ENCODE measurements at regions not wholly inside any gene's neighbourhood (a gene's known extent, or its start where the extent isn't known, plus 50 kb on each side); places are given as distances from the start of the nearest gene placed in this dataset.

DNA sequence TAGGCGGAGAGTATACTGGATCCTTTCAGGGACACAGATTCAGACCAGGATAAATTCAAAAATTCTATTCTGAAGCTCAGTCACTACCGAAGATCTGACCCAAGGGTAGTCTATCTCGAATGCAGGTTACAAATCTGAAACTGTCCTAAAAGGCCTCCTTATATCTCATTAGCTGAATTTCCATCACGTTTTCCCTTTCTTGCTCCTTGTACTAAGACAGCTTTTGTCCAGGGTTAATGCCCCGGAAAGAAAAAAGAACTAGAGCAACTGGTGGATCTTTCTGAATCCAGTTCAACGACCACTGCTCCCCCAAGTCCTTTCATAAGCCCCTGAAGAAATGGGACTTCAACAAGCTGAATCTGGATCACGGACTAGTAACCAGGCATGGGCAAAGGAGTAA, 97.5 kb upstream of the CCDC85A start (continued):
- TF ChIP-seq, protein P1, sequence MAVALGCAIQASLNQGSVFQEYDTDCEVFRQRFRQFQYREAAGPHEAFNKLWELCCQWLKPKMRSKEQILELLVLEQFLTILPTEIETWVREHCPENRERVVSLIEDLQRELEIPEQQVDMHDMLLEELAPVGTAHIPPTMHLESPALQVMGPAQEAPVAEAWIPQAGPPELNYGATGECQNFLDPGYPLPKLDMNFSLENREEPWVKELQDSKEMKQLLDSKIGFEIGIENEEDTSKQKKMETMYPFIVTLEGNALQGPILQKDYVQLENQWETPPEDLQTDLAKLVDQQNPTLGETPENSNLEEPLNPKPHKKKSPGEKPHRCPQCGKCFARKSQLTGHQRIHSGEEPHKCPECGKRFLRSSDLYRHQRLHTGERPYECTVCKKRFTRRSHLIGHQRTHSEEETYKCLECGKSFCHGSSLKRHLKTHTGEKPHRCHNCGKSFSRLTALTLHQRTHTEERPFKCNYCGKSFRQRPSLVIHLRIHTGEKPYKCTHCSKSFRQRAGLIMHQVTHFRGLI (tag by site-specific recombination; IDR thresholded peaks at IDR 0.05) = no peak
- TF ChIP-seq, protein P2, sequence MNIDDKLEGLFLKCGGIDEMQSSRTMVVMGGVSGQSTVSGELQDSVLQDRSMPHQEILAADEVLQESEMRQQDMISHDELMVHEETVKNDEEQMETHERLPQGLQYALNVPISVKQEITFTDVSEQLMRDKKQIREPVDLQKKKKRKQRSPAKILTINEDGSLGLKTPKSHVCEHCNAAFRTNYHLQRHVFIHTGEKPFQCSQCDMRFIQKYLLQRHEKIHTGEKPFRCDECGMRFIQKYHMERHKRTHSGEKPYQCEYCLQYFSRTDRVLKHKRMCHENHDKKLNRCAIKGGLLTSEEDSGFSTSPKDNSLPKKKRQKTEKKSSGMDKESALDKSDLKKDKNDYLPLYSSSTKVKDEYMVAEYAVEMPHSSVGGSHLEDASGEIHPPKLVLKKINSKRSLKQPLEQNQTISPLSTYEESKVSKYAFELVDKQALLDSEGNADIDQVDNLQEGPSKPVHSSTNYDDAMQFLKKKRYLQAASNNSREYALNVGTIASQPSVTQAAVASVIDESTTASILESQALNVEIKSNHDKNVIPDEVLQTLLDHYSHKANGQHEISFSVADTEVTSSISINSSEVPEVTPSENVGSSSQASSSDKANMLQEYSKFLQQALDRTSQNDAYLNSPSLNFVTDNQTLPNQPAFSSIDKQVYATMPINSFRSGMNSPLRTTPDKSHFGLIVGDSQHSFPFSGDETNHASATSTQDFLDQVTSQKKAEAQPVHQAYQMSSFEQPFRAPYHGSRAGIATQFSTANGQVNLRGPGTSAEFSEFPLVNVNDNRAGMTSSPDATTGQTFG (tag by site-specific recombination; IDR thresholded peaks at IDR 0.05; ENCODE audit: borderline replicate concordance) = no peak
- TF ChIP-seq SP3 (tag by site-specific recombination; IDR thresholded peaks at IDR 0.05) (no peak), ZNF121 (tag by site-specific recombination; IDR thresholded peaks at IDR 0.05) (no peak)

DNA sequence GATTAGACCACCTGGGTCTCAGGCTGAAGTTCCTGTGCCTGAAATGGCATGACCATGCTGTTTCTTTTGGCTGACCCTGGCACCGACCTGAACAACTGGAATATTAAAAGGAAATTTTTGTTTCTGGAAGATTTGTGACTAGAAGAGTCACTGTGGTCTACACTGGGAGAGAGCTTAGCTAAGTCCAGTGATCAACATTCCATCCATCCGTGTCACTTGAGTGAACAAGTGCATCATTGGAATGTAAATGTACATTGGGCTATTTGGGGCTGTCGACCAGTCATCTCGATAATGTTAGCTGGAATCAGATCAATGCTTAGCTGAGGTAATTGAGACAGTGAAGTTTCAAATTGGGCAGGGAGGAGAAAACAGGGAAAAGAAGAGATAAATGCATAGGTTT, 95.4 kb upstream of the CCDC85A start:
- POLR2A ChIA-PET = no interaction called here
- no peak overlapping the region for H3K4me3 ChIP-seq (ENCODE audit: low read depth, low read length)
- H3K27ac ChIP-seq (ENCODE audit: extremely low read depth, low read depth, low read length) = no peak overlapping the region
- CTCF ChIA-PET = interaction anchor here (0.6 to 1.4 kb wide), 2 partner anchors 11 to 95 kb away, joined by 3 read pairs; partner anchors contain the start of gene CCDC85A
- no peak for TF ChIP-seq ZBTB20 (tag by site-specific recombination; IDR thresholded peaks at IDR 0.05)
- no peak for TF ChIP-seq ZNF530 (tag by site-specific recombination; IDR thresholded peaks at IDR 0.05; ENCODE audit: low read depth)
- TF ChIP-seq ZNF114 (tag by site-specific recombination; IDR thresholded peaks at IDR 0.05) = no peak
- no peak for TF ChIP-seq ZNF791 (tag by site-specific recombination; IDR thresholded peaks at IDR 0.05)
- no peak for TF ChIP-seq ZNF670 (tag by site-specific recombination; IDR thresholded peaks at IDR 0.05; ENCODE audit: low read depth)
- TF ChIP-seq ZNF157 (tag by site-specific recombination; IDR thresholded peaks at IDR 0.05) = no peak
- no peak for TF ChIP-seq ZNF155 (tag by site-specific recombination; IDR thresholded peaks at IDR 0.05)
- H3K4me1 ChIP-seq (ENCODE audit: control insufficient read depth, insufficient read depth, low read length) = no peaks in the 10 kb centered on the region
- no peaks in the 10 kb centered on the region for H3K36me3 ChIP-seq (ENCODE audit: control insufficient read depth in 2 of 2, insufficient read depth in 1 of 2, low read length in 2 of 2)
- no peaks in the 10 kb centered on the region for H3K9me3 ChIP-seq (ENCODE audit: control insufficient read depth, insufficient read depth, low read depth, low read length)

DNA sequence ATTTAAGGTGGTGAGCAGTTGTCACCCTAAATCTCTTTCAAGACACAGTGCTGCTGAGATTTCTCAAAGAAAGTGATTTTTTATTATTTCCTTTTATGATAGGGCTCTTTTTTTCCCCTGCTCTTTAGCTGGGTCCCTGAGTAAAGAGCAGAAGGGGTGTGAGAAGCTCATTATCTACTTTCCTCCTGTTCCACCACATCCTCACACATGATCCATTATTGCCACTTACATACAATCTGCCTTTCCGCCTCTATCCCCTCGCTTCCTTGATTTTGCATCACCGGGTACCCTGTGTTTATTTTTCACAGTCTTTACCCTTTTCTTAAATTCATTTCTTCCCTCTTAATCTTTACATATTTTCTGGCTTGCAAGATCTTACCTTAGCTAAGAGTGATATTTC, 93.9 kb upstream of the CCDC85A start:
- Histone ChIP-seq H3K36me3 (ENCODE audit: control insufficient read depth in 2 of 2, insufficient read depth in 1 of 2, low read length in 2 of 2) (no peaks in the 10 kb centered on the region), H3K27ac (ENCODE audit: extremely low read depth, low read depth, low read length) (no peak overlapping the region), H3K9me3 (ENCODE audit: control insufficient read depth, insufficient read depth, low read depth, low read length) (no peaks in the 10 kb centered on the region), H3K4me1 (ENCODE audit: control insufficient read depth, insufficient read depth, low read length) (no peaks in the 10 kb centered on the region), H3K4me3 (ENCODE audit: low read depth, low read length) (no peak overlapping the region)
- CTCF ChIA-PET = interaction anchor here (0.7 to 1.3 kb wide), 2 partner anchors 12 to 80 kb away, joined by 3 to 4 read pairs; no protein-coding TSS in a partner anchor
- TF ChIP-seq ZNF555 (tag by site-specific recombination; conservative IDR thresholded peaks at IDR 0.05) (no peak), ZNF843 (tag by site-specific recombination; IDR thresholded peaks at IDR 0.05) (no peak), ZNF600 (tag by site-specific recombination; IDR thresholded peaks at IDR 0.05) (no peak), ZNF214 (tag by site-specific recombination; IDR thresholded peaks at IDR 0.05; ENCODE audit: borderline replicate concordance) (no peak), ZNF292 (tag by site-specific recombination; IDR thresholded peaks at IDR 0.05; ENCODE audit: borderline replicate concordance, low read depth) (no peak), ZNF791 (tag by site-specific recombination; IDR thresholded peaks at IDR 0.05) (no peak), MZF1 (tag by site-specific recombination; IDR thresholded peaks at IDR 0.05; ENCODE audit: borderline replicate concordance) (no peak), KLF8 (tag by site-specific recombination; IDR thresholded peaks at IDR 0.05) (no peak), ZNF366 (tag by site-specific recombination; conservative IDR thresholded peaks at IDR 0.05) (no peak), ZBTB21 (tag by site-specific recombination; IDR thresholded peaks at IDR 0.05) (no peak), ZNF175 (tag by site-specific recombination; IDR thresholded peaks at IDR 0.05) (no peak)
- TF ChIP-seq, protein P3, sequence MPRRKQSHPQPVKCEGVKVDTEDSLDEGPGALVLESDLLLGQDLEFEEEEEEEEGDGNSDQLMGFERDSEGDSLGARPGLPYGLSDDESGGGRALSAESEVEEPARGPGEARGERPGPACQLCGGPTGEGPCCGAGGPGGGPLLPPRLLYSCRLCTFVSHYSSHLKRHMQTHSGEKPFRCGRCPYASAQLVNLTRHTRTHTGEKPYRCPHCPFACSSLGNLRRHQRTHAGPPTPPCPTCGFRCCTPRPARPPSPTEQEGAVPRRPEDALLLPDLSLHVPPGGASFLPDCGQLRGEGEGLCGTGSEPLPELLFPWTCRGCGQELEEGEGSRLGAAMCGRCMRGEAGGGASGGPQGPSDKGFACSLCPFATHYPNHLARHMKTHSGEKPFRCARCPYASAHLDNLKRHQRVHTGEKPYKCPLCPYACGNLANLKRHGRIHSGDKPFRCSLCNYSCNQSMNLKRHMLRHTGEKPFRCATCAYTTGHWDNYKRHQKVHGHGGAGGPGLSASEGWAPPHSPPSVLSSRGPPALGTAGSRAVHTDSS (tag by site-specific recombination; IDR thresholded peaks at IDR 0.05) = no peak
- TF ChIP-seq, protein P4, sequence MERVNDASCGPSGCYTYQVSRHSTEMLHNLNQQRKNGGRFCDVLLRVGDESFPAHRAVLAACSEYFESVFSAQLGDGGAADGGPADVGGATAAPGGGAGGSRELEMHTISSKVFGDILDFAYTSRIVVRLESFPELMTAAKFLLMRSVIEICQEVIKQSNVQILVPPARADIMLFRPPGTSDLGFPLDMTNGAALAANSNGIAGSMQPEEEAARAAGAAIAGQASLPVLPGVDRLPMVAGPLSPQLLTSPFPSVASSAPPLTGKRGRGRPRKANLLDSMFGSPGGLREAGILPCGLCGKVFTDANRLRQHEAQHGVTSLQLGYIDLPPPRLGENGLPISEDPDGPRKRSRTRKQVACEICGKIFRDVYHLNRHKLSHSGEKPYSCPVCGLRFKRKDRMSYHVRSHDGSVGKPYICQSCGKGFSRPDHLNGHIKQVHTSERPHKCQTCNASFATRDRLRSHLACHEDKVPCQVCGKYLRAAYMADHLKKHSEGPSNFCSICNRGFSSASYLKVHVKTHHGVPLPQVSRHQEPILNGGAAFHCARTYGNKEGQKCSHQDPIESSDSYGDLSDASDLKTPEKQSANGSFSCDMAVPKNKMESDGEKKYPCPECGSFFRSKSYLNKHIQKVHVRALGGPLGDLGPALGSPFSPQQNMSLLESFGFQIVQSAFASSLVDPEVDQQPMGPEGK (tag by site-specific recombination; IDR thresholded peaks at IDR 0.05) = no peak
- POLR2A ChIA-PET = no interaction called here
